Sigmoid colon (tissue), 6 donors: ENCODE measurements at regions not wholly inside any gene's neighbourhood (a gene's known extent, or its start where the extent isn't known, plus 50 kb on each side); places are given as distances from the start of the nearest gene placed in this dataset.

Experiments used
- DNase-seq: peaks from one replicate; pipeline ENCODE4 v3.0.0-alpha.2; 2019
- H3K27ac ChIP-seq, 4 donors: fragments of 200-600 bp; sonication (generic); one replicate each; pipeline ENCODE4 v1.5.1; 2016 to 2019; ENCODE audit warnings: mild to moderate bottlenecking in 1 of 4
- H3K27me3 ChIP-seq, 3 donors: fragments of 200-600 bp; sonication (generic); one replicate each; pipeline ENCODE4 v1.5.1; 2019; ENCODE audit warnings: mild to moderate bottlenecking in 1 of 3
- H3K36me3 ChIP-seq, 4 donors: fragments of 200-600 bp; sonication (generic); one replicate each; pipeline ENCODE4 v1.5.1; 2016 to 2019
- H3K4me1 ChIP-seq, 4 donors: fragments of 200-600 bp; sonication (generic); one replicate each; pipeline ENCODE4 v1.5.1; 2017 to 2019
- H3K4me3 ChIP-seq, 4 donors: fragments of 200-600 bp; sonication (generic); one replicate each; pipeline ENCODE4 v1.5.1; 2017 to 2019; ENCODE audit warnings: mild to moderate bottlenecking in 2 of 4, moderate library complexity in 1 of 4
- H3K9me3 ChIP-seq, 4 donors: fragments of 200-600 bp in 3 of 4; sonication (generic) in 3 of 4; one replicate each; pipeline versions ENCODE4 v1.5.1 to v1.6.1; 2013 to 2019
- EP300 ChIP-seq, 4 donors: sonication (generic); formaldehyde crosslinking; IDR thresholded peaks; one replicate each; pipeline ENCODE4 v1.6.1; 2017; ENCODE audit warnings: antibody characterized with exemption in 4 of 4
- POLR2A ChIP-seq, 2 donors: fragments of 450-650 bp; IDR thresholded peaks; one replicate each; pipeline ENCODE4 v1.6.1; 2016; ENCODE audit warnings: antibody characterized with exemption in 2 of 2, mild to moderate bottlenecking in 2 of 2, moderate library complexity in 2 of 2
- POLR2AphosphoS5 ChIP-seq, 4 donors: sonication (generic); formaldehyde crosslinking; IDR thresholded peaks; one replicate each; pipeline ENCODE4 v1.6.1; 2017; ENCODE audit warnings: antibody characterized with exemption in 4 of 4
- WGBS, 2 donors: extraction: QIAGEN DNeasy Blood & Tissue Kit; methylation state at CpG; one replicate each; pipeline ENCODE4 v1.1.7; 2013; 5-methylcytosine and 5-hydroxymethylcytosine counted together
- intact Hi-C: fragments of 100-400 bp; cut with DNase I; formaldehyde crosslinking; loops from one replicate; pipeline ENCODE4 v1.15.1; 2023
- TF ChIP-seq, protein P1 (sequence below), 4 experiments: fragments of 450-650 bp in 3 of 4; fragments of 200-600 bp in 1 of 4; IDR thresholded peaks; one replicate each; pipeline ENCODE4 v1.5.1; 2016 to 2019; ENCODE audit warnings: antibody characterized with exemption in 4 of 4, mild to moderate bottlenecking in 3 of 4, moderate library complexity in 2 of 4
- donor health status: healthy with polysubstance abuse.
- donor health status: healthy.

DNA sequence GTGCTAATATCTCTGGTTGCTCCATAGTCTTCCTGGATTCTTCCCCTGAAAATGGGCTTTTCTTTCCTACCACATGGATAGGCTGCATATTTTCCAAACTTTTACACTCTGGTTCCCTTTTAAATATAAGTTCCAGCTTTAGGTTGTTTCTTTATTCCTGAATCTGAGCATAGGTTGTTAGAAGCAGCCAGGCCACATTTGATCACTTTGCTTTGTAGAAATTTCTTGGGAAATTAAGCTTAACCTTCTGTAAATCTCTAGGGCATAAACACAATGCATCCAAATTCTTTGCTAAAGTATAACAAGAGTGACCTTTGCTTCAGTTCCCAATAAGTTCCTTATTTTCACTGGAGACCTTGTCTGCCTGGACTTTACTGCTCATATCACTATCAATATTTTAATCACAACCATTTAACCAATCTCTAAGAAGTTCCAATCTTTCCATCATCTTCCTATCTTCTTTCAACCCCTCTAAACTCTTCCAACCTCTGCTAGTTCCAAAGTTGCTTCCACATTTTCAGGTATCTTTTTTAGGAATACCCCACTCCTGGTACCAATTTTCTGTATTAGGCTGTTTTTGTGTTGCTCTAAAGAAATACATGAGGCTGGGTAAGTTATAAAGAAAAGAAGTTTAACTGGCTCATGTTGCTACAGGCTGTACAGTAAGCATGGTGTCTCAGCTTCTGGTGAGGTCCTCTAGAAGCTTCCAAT, 389.6 kb upstream of the HS6ST1 start:
- intact Hi-C loops = no loop called here
- no peaks in the 10 kb centered on the region for H3K4me1 ChIP-seq
- TF ChIP-seq POLR2AphosphoS5 (IDR thresholded peaks at IDR 0.05) = no peak
- TF ChIP-seq, protein P1, sequence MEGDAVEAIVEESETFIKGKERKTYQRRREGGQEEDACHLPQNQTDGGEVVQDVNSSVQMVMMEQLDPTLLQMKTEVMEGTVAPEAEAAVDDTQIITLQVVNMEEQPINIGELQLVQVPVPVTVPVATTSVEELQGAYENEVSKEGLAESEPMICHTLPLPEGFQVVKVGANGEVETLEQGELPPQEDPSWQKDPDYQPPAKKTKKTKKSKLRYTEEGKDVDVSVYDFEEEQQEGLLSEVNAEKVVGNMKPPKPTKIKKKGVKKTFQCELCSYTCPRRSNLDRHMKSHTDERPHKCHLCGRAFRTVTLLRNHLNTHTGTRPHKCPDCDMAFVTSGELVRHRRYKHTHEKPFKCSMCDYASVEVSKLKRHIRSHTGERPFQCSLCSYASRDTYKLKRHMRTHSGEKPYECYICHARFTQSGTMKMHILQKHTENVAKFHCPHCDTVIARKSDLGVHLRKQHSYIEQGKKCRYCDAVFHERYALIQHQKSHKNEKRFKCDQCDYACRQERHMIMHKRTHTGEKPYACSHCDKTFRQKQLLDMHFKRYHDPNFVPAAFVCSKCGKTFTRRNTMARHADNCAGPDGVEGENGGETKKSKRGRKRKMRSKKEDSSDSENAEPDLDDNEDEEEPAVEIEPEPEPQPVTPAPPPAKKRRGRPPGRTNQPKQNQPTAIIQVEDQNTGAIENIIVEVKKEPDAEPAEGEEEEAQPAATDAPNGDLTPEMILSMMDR (IDR thresholded peaks at IDR 0.05) = no peak
- TF ChIP-seq POLR2A (IDR thresholded peaks at IDR 0.05) = no peak
- no peak for TF ChIP-seq EP300 (IDR thresholded peaks at IDR 0.05)
- no peak overlapping the region for H3K4me3 ChIP-seq
- peaks cover 0 to 22% (median 11%) of the 10 kb centered on the region in 4 donors for H3K9me3 ChIP-seq
- H3K27me3 ChIP-seq = no peaks in the 10 kb centered on the region
- no peak for DNase-seq
- no peak overlapping the region for H3K27ac ChIP-seq
- no peaks in the 10 kb centered on the region for H3K36me3 ChIP-seq

DNA sequence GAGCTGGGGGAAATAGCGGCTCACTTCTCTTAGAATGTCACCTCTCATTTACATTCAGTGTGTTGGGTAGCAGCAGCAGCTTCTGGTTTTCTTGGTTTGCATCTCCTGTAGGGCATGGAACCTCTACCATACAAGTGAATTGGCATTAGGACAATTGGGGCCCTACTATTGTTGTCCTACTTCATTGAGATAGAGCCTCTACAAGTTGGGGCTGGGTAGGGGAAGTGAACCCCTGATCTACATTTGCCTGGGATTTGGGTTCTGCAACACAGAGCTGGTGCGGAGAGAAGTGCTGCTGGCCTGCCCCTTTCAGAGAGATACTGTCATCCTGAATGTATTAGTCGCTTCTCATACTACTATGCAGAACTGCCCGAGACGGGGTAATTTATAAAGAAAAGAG, 391.6 kb upstream of the HS6ST1 start:
- TF ChIP-seq POLR2AphosphoS5 (IDR thresholded peaks at IDR 0.05) = no peak
- TF ChIP-seq, protein P1 (IDR thresholded peaks at IDR 0.05) = no peak
- no peak for TF ChIP-seq POLR2A (IDR thresholded peaks at IDR 0.05)
- no peak for TF ChIP-seq EP300 (IDR thresholded peaks at IDR 0.05)
- Histone ChIP-seq H3K27me3 (no peaks in the 10 kb centered on the region), H3K9me3 (peaks cover 0 to 20% (median 11%) of the 10 kb centered on the region in 4 donors), H3K36me3 (no peaks in the 10 kb centered on the region), H3K4me1 (no peaks in the 10 kb centered on the region), H3K4me3 (no peak overlapping the region), H3K27ac (no peak overlapping the region)
- DNase-seq = no peak
- intact Hi-C loops = no loop called here
- WGBS, 2 donors = 91 to 94% methylated on average over 5 of the region's 5 CpGs

DNA sequence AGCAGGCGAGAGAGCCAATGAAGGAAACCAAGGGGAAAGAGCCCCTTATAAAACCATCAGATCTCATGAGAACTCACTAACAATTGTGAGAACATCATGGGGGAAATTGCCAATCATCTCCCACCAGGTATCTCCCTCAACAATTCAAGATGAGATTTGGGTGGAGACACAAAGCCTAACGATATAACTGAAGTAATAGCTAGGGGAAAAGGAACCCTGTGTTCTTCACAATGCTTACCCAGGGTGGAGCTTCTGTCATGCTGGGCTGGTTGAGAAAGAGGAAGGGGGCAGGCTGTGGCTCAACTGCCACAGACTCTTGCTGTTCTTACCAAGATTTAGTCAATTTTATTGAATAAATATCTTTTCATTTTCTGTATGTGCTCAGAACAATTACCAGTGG, 392.1 kb upstream of the HS6ST1 start:
- Histone ChIP-seq H3K4me3 (no peak overlapping the region), H3K27me3 (no peaks in the 10 kb centered on the region), H3K4me1 (no peaks in the 10 kb centered on the region), H3K27ac (no peak overlapping the region), H3K9me3 (peaks cover 0 to 20% (median 11%) of the 10 kb centered on the region in 4 donors), H3K36me3 (no peaks in the 10 kb centered on the region)
- TF ChIP-seq POLR2A (IDR thresholded peaks at IDR 0.05) (no peak), POLR2AphosphoS5 (IDR thresholded peaks at IDR 0.05) (no peak), EP300 (IDR thresholded peaks at IDR 0.05) (no peak)
- TF ChIP-seq, protein P1 (IDR thresholded peaks at IDR 0.05) = no peak
- intact Hi-C loops = no loop called here
- WGBS, 2 donors = 64 to 67% methylated on average over 2 of the region's 2 CpGs
- no peak for DNase-seq

DNA sequence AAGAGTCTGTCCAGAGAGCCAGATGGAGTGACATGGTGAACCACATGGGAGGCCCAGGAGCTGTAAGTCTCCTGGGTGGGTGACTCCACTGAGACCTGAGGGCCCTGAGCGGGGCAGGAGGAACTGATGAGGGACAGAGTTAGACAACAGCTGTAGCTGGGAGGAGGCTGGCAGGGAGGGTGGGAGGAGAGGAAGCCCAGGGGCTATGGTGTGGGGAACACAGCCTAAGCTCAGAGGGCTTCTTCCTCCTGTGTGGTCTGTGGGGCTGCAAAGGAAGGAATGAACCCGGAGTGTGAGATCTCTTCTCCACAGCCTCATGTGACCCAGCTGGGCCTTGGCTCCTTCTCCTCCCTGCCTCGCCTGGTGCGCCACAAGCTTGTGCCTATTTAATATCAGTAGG, 395.6 kb upstream of the HS6ST1 start:
- 48 to 76% methylated on average over 4 of the region's 4 CpGs for WGBS, 2 donors
- intact Hi-C loops = no loop called here
- H3K36me3 ChIP-seq = no peaks in the 10 kb centered on the region
- no peaks in the 10 kb centered on the region for H3K9me3 ChIP-seq
- no peaks in the 10 kb centered on the region for H3K27me3 ChIP-seq
- H3K27ac ChIP-seq = no peak overlapping the region
- H3K4me3 ChIP-seq = no peak overlapping the region
- no peaks in the 10 kb centered on the region for H3K4me1 ChIP-seq
- TF ChIP-seq POLR2AphosphoS5 (IDR thresholded peaks at IDR 0.05) (no peak), EP300 (IDR thresholded peaks at IDR 0.05) (no peak), POLR2A (IDR thresholded peaks at IDR 0.05) (no peak)
- TF ChIP-seq, protein P1 (IDR thresholded peaks at IDR 0.05) = no peak
- no peak for DNase-seq

DNA sequence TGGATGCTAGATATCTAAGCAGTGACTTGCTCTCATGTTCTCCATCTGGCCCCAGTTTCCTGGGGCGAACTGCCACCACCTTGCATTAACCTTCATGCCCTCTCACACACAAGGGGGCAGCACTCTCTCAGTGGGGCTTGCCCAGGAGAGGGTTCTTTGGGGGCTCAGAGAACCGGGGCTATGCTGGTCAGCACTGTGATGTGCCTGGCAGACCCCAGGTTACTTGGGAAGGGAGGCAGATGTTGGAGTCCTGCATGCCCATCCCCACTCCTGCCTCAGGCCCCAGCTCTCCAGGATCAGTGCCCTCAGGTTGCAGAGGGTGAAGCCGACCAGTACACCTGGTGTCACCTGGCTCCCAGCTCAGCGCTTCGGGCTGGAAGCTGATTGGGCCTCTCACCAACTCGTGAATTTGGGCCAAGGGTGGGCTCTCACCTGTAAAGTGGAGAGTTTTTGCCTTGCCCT, 396.2 kb upstream of the HS6ST1 start:
- intact Hi-C loops = no loop called here
- Histone ChIP-seq H3K4me3 (no peak overlapping the region), H3K9me3 (no peaks in the 10 kb centered on the region)

More for the DNA sequence above, 396.2 kb upstream of the HS6ST1 start:
- no peak for DNase-seq
- Histone ChIP-seq H3K4me1 (no peaks in the 10 kb centered on the region), H3K27ac (no peak overlapping the region), H3K27me3 (no peaks in the 10 kb centered on the region), H3K36me3 (no peaks in the 10 kb centered on the region)
- no peak for TF ChIP-seq POLR2A (IDR thresholded peaks at IDR 0.05)
- TF ChIP-seq POLR2AphosphoS5 (IDR thresholded peaks at IDR 0.05) = no peak
- no peak for TF ChIP-seq EP300 (IDR thresholded peaks at IDR 0.05)
- TF ChIP-seq, protein P1 (IDR thresholded peaks at IDR 0.05) = no peak
- 66 to 75% methylated on average over 6 of the region's 6 CpGs for WGBS, 2 donors
